Neural progenitor cell (in vitro differentiated cells): ENCODE measurements at regions not wholly inside any gene's neighbourhood (a gene's known extent, or its start where the extent isn't known, plus 50 kb on each side); places are given as distances from the start of the nearest gene placed in this dataset.

Source experiments
- CTCF ChIP-seq: fragments of 200-600 bp; sonication (generic); IDR thresholded peaks from 2 replicates; pipeline ENCODE4 v1.5.1; 2017; ENCODE audit warnings: antibody characterized with exemption, mild to moderate bottlenecking
- EZH2phosphoT487 ChIP-seq: fragments of 200-600 bp; sonication (generic); IDR thresholded peaks from 2 replicates; pipeline ENCODE4 v1.6.1; 2017; ENCODE audit warnings: antibody characterized with exemption

GRCh38 chr4:180650273-180650672, 1592.9 kb upstream of the TENM3 start:
- TF ChIP-seq CTCF (no peak), EZH2phosphoT487 (no peak)
